RCC 7860 (cell line): ENCODE measurements at regions not wholly inside any gene's neighbourhood (a gene's known extent, or its start where the extent isn't known, plus 50 kb on each side); places are given as distances from the start of the nearest gene placed in this dataset.
"Not testable (repeated sequence)": the region's sequence is repeated elsewhere in the genome, so short reads cannot be mapped to it uniquely, and the experiment has no call there.

Experiments
- DNase-seq: peaks from one replicate; pipeline ENCODE4 v3.0.0-alpha.2; 2015; ENCODE audit warnings: low spot score
- FAIRE-seq: peaks from 2 replicates; lab custom pipeline; 2012; peaks lifted over from hg19 to GRCh38; lab: Jason Lieb, UNC

DNA sequence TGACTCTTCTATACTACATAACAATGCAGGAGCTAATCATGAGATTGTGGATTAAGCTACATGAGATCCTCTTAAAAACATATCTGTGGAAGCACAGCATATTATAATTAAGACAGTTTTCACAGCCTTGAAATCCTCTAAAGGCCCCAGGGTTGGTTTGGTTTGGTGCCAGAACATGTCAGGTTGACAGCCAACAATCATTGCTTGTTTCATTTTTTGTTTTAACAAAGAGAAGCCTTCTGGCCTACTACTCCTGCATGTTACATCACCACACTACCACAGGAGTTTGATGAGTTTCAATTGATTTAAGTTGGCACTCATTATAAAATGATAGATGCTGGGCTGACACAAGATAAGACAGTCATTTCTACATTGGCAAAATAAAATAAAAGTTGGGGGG lies 255.9 kb upstream of the ERBB4 start:
- no peak for FAIRE-seq
- DNase-seq, result no peak

DNA sequence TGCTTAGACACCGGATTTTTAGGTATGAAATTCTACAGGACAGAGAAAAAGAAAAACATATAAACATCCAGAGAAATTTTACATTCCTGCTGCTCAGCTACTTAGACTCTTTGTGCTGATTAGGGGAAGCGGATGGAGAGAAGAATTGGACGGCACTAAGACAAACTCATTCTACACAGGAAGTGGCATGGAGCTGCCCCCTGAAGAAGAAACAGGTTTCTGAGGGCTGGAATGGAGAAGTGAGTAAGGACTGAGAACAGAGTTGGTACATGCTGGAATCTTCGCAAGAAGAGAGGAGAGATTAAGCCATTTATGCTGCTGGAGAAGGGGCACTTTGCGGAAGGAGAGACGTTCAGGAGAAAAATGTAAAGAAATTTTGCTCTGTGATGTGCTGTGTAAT lies 253.0 kb upstream of the ERBB4 start:
- no peak for DNase-seq
- FAIRE-seq, result no peak

DNA sequence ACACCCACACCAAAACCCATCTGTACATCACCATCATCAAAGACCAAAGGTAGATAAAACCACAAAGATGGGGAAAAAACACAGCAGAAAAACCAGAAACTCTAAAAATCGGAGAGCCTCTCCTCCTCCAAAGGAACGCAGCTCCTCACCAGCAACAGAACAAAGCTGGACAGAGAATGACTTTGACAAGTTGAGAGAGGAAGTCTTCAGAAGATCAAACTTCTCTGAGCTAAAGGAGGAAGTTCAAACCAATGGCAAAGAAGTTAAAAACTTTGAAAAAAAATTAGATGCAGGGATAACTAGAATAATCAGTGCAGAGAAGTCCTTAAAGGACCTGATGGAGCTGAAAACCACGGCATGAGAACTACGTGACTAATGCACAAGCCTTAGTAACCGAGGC lies 247.5 kb upstream of the ERBB4 start:
- not testable (repeated sequence) for DNase-seq, FAIRE-seq

DNA sequence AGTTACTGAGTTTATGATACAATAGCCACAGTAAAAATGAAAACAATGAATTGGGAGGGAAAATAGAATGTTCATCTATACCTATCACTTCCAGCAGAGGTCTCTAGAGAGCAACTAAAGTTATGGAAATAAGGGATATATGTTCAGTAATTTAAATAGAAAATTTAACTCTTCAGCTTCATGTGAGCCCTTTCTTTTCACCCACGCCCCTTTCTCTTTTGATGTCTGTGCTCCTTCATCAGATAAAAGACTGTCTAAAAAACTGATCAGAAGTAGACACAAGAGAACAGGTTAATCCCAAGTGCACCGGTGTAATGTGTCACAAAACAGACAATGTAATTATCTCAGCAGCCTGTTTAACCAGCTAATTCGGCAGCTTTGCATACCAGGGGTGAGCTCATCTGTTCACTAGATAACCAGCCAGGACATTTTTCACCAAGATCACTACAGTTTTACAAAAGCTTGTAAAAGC lies 238.5 kb upstream of the ERBB4 start:
- DNase-seq (peak; percentile 20), FAIRE-seq (peak; percentile 70)

DNA sequence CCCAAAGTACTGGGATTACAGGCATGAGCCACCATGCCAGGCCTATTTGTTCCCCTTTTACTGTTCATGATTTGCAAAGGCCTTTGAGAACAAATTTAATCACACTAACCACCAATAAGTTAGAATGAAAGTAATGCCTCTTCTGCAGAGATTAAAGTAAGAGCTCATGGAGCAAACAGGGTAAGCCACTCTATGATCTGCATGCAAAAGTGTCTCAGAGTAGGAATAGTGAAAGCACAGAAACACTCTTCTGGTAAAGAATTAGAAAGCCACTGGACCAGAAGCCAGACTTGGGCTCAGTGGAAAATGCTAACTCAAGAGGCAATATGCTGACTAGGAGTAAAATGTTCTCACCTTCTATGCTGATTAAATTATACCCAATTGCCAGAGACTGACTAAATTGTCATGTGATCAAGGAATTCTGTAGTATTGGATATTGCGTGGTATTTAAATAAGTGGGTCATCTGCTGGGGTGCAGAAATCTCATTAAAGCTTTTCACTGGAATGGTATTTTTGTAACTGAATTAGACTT lies 235.3 kb upstream of the ERBB4 start:
- no peak for FAIRE-seq
- DNase-seq, result no peak

DNA sequence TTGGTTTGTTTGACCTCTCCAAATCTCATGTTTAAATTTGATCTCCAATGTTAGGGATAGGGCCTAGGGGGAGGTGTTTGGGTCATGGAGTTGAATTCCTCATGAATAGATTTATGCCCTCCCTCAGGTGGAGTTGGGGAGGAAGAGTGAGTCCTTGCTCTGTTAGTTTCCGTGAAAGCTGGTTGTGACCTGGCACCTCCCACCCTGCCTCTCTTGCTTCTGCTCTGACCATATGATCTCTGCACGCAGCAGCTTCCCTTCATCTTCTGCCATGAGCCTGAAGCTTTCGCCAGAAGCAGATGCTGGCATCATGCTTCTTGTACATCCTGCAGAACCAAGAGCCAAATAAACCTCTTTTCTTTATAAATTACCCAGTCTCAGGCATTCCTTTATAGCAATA lies 231.6 kb upstream of the ERBB4 start:
- FAIRE-seq (no peak), DNase-seq (no peak)

DNA sequence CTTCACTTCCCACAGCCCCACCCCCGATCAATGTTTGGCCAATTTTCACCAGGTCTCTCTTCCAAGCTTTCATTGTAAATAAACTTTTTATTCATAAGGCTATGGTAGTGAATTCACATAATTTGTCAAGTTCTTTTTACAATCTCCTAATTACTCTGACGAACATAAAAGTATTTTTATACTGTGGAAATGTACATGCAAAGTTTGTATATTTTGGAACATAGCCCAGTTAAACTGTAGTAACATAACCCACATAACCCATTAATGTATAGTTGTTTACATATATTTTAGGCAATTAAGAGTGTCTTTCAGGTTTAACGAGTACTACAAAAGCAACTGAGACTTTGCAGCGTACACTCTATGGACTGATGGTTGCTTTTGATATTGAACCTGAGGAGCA lies 228.3 kb upstream of the ERBB4 start:
- DNase-seq (no peak), FAIRE-seq (no peak)

DNA sequence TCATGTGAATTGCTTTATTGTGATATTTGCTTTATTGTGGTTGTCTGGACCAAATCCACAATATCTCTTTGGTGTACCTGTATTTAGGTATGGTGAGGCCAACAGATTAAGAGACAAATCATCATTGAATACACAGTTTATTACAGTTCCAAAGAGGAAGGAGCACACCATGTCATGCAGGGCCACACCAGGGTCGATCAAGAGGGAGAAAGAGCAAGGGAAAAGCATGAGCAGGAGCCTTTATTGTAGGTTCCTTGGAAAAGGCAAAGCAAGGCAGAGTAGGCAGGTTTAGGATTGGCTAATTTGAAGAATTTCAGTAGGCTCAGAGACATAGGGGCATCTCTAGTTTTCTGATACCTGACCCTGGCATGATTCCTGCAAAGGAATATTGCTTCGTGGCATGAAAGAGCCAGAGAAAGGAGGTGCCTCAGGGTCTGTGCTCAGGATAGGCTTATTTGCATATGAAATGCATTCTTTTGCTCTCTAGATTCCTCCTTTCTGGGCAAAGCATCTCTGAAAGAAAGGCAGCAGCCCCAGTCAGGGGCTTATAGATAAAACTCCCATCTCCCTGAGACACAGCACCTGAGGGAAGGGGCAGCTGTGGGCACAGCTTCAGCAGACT lies 214.2 kb upstream of the ERBB4 start:
- no peak for DNase-seq

DNA sequence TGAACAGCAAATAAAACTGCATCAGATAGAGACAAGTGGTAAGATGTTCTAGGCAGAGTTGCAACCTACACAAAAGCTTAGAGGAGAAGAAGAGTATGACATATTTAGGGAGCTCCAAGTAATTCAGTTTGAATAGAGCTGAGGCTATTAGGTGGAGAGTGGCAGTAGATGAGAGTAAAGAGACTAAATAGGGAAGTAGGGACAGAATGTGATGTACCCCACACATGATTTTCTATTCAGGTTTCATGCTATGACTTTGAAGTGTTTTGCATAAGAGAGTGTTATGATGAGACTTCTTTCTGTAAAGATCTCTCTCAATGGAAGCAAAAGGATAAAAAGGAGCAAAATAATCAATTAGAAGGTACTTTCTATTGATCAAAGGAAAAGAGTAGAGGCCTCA lies 206.8 kb upstream of the ERBB4 start:
- no peak for FAIRE-seq

More for the DNA sequence above, 214.2 kb upstream of the ERBB4 start:
- no peak for FAIRE-seq

DNA sequence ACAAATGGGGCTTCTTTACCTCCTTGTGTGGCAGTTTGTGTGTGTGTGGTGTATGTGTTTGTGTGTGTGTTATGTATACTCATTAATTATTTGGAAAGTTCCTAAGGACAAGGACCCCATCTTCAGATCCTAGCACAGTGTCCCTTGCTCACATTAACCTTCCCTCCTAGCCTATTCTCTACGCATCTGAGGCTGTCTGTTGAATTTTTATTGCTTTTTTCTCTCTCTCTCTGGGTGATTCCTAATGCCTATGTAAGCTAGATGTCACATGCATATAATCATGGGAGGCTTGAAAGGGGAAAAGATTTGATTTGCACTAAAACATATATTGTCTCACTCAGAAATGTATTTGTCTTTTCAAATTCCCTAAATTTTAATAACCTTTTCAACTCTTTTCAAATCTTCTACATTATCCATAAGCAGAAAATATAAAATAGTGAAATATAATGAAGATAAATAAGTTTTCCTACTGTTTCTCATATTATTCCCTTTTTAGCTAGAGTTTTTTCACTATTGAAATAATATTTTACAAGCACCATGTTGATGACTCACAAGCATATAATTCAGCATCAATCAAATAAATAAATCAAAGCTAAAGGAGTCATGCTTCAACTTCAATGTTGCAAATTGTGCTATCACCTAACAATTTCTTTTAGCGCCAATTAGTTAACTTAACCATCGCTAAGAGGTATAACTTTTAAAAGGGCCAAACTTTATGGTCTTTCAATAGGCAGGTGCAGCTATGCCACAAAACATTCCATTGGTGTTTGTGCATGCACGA lies 199.0 kb upstream of the ERBB4 start:
- DNase-seq, result no peak

More for the DNA sequence above, 206.8 kb upstream of the ERBB4 start:
- no peak for DNase-seq

GRCh38 chr2:212736385-212736726 lies 197.8 kb upstream of the ERBB4 start:
- no peak for FAIRE-seq
- DNase-seq, result no peak

More for the DNA sequence above, 199.0 kb upstream of the ERBB4 start:
- no peak for FAIRE-seq

DNA sequence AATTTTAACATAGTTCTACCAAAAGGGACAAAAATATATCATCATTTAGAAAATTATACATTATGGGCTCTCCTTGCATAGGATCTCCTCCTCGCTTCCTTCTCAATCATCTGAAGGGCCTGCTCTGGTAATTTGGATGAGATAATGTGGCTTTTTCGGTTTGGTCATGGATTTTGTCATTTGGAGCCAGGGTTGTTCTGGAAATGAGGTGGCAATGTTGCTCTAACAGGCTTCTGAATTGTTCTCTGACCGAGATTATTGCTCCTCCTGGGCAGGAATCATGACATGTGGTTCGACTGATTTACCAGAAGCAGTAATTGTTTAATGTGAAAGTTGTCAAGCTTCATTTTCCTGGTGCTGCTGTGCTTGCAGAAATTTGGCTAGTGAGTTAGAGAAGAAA lies 194.7 kb upstream of the ERBB4 start:
- no peak for FAIRE-seq
- no peak for DNase-seq

DNA sequence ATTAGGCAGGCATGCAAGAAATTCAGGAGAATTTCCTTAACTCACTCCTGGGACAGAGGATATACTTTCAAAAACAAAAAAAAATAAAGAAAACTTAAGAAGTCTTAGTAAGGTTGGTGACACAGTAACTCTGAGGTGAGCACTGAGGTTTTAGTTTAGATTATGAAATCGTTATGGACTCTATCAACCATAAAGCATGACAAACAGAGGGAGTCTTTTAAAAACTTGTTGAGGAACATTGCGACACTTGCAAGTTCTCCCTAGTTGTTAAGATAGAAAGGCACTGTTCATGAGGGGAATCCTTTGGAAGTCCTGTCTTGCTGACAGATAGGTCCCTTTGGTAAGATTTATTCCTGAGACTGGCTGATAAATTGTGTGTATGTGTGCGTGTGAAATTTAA lies 194.3 kb upstream of the ERBB4 start:
- DNase-seq, result peak; percentile 31
- no peak for FAIRE-seq

- FAIRE-seq, result no peak
- DNase-seq, result no peak
Measured at GRCh38 chr2:212730994-212731393, 192.4 kb upstream of the ERBB4 start.

DNA sequence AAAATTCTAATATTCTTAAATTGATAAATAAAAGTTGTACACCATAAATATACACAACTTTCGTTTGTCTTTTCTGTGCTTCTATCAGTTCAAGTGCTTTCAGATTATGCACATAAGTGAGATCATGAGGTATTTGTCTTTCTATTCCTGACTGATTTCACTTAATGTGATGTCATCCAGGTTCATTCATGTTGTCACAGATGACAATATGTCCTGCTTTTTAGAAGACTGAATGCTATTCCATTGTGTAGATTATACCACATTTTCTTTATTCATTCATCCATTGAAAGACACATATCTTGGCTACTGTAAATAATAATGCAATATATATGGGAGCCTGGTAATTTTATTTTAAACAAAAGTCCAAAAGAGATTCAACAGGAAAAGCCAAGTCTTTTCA lies 190.1 kb upstream of the ERBB4 start:
- no peak for FAIRE-seq
- DNase-seq, result no peak

- DNase-seq (no peak), FAIRE-seq (no peak)
Measured at GRCh38 chr2:212727751-212728150, 189.1 kb upstream of the ERBB4 start.

- DNase-seq, result no peak
- FAIRE-seq, result no peak
Measured at GRCh38 chr2:212726403-212726802, 187.8 kb upstream of the ERBB4 start.

DNA sequence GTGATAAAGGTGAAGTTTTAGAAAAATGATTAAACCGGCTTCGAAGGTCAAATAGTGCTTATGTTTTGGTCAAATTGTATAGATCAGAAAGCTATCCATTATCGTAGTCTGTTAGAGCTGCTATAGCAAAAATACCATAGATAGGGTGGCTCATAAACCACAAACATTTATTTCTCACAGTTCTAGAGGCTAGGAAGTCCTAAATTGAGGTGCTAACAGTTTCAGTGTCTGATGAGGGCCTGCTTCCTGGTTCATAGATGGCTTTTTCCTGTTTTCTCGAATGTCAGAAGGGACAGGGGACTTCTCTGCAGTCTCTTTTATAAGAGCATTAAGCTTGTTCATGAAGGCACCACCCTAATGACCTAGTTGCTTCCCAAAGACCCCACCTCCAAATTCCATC lies 186.6 kb upstream of the ERBB4 start:
- FAIRE-seq (no peak), DNase-seq (no peak)

- DNase-seq, result no peak
- no peak for FAIRE-seq
Measured at GRCh38 chr2:212723226-212723625, 184.6 kb upstream of the ERBB4 start.

DNA sequence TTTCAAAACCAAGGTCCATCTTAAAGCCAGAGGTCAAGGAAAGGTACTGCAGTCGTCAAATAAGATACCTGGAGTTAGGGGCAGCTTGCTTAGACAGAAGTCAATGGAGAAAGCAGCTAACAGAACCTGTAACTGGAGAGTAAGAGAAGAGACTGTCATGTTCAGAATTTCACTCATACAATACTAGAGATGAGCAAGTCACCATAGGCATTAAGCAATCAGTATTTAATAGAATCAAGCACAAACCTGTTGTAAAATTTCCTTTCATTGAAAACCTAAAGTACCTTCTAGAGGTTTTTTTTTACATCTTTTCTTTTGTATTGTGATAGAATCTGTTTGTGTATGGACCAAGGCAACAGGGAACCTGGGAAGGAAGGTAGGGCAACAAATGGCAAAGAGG lies 183.4 kb upstream of the ERBB4 start:
- no peak for DNase-seq
- no peak for FAIRE-seq

- DNase-seq, result no peak
- FAIRE-seq, result no peak
Measured at GRCh38 chr2:212721026-212721451, 182.4 kb upstream of the ERBB4 start.

GRCh38 chr2:212715411-212715810 lies 176.8 kb upstream of the ERBB4 start:
- FAIRE-seq, DNase-seq: not testable (repeated sequence)
